Activated CD4-positive, CD25-positive, alpha-beta regulatory T cell treated with anti-CD3 and anti-CD28 coated beads, Interleukin-2, amount 50 U/mL, for 72 hours (primary cell): ENCODE measurements at regions not wholly inside any gene's neighbourhood (a gene's known extent, or its start where the extent isn't known, plus 50 kb on each side); places are given as distances from the start of the nearest gene placed in this dataset.

Experiments used
- DNase-seq: peaks from one replicate; pipeline ENCODE4 v3.0.0; 2021

GRCh38 chr6:49097116-49097515 lies 365.9 kb downstream of the MMUT start:
- no peak for DNase-seq

- DNase-seq = no peak
These were observed 374.4 kb downstream of the MMUT start for GRCh38 chr6:49088631-49089030.

GRCh38 chr6:49087369-49087768 lies 375.7 kb downstream of the MMUT start:
- DNase-seq = no peak

GRCh38 chr6:49082611-49083010 lies 380.4 kb downstream of the MMUT start:
- DNase-seq = no peak

GRCh38 chr6:49072885-49073620 lies 390.0 kb downstream of the MMUT start:
- DNase-seq = no peak

- DNase-seq = no peak
These were observed 390.9 kb downstream of the MMUT start for GRCh38 chr6:49072146-49072545.

- no peak for DNase-seq
These were observed 392.6 kb downstream of the MMUT start for GRCh38 chr6:49070411-49070810.

GRCh38 chr6:49054311-49054710 lies 408.7 kb downstream of the MMUT start:
- DNase-seq = no peak

GRCh38 chr6:49052901-49053300 lies 410.2 kb downstream of the MMUT start:
- DNase-seq = no peak

GRCh38 chr6:49051281-49051680 lies 411.8 kb downstream of the MMUT start:
- DNase-seq = no peak

GRCh38 chr6:49050584-49050983 lies 412.5 kb downstream of the MMUT start:
- DNase-seq = no peak

- DNase-seq = no peak
These were observed 424.7 kb downstream of the MMUT start for GRCh38 chr6:49038294-49038822.

- DNase-seq = no peak
These were observed 432.6 kb downstream of the MMUT start for GRCh38 chr6:49030251-49031020.

- no peak for DNase-seq
These were observed 435.4 kb downstream of the MMUT start for GRCh38 chr6:49027644-49028043.

GRCh38 chr6:49025273-49026240 lies 437.5 kb downstream of the MMUT start:
- DNase-seq = no peak

GRCh38 chr6:49004801-49005200 lies 458.3 kb downstream of the MMUT start:
- DNase-seq = no peak

- no peak for DNase-seq
These were observed 459.7 kb downstream of the MMUT start for GRCh38 chr6:49003348-49003747.

- DNase-seq = no peak
These were observed 461.1 kb downstream of the MMUT start for GRCh38 chr6:49001856-49002541.

GRCh38 chr6:48998574-48998973 lies 464.5 kb downstream of the MMUT start:
- DNase-seq = no peak

- DNase-seq = no peak
These were observed 466.5 kb downstream of the MMUT start for GRCh38 chr6:48996461-48997119.

GRCh38 chr6:48994811-48995210 lies 468.2 kb downstream of the MMUT start:
- no peak for DNase-seq

GRCh38 chr6:48990739-48991138 lies 472.3 kb downstream of the MMUT start:
- DNase-seq = no peak
